DOHH2 (cell line): ENCODE measurements at regions not wholly inside any gene's neighbourhood (a gene's known extent, or its start where the extent isn't known, plus 50 kb on each side); places are given as distances from the start of the nearest gene placed in this dataset.

ENCODE experiments used
- EZH2phosphoT487 ChIP-seq: fragments of 200-600 bp; sonication (generic); IDR thresholded peaks from 2 replicates; pipeline ENCODE4 v1.6.1; 2017; ENCODE audit warnings: borderline replicate concordance, mild to moderate bottlenecking, antibody characterized with exemption, low read length, moderate library complexity, mixed read lengths
- TF ChIP-seq, protein P1 (sequence below): fragments of 200-600 bp; sonication (generic); IDR thresholded peaks from one replicate; pipeline ENCODE4 v1.5.1; 2014; ENCODE audit warnings: antibody characterized with exemption, mild to moderate bottlenecking, low read depth, low read length; ENCODE audit not compliant: poor library complexity, severe bottlenecking

DNA sequence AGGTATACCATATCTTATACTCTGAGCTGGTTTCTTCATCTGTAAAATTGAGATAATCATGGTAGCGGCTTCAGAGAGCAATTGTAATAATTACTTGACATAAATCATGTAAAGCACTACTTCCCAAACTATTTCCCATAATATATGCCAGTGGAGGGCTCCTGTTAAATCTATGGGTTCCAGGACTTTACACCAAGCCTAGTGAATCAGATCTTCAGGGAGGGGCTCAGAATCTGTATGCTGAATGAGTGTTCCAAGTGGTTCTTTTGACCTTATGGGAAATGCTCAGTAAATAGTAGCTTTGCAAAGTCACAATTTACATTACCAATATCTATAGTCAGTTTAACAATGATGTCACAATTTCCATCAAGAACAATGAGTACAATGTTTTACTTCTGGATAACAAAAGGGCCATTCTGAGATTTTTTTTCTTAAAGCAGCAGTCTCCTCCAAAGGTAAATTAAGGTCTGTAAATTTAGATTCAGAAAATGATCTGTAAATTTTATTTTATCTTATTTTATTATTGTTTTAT lies 50.9 kb upstream of the NLK start:
- TF ChIP-seq, protein P1, sequence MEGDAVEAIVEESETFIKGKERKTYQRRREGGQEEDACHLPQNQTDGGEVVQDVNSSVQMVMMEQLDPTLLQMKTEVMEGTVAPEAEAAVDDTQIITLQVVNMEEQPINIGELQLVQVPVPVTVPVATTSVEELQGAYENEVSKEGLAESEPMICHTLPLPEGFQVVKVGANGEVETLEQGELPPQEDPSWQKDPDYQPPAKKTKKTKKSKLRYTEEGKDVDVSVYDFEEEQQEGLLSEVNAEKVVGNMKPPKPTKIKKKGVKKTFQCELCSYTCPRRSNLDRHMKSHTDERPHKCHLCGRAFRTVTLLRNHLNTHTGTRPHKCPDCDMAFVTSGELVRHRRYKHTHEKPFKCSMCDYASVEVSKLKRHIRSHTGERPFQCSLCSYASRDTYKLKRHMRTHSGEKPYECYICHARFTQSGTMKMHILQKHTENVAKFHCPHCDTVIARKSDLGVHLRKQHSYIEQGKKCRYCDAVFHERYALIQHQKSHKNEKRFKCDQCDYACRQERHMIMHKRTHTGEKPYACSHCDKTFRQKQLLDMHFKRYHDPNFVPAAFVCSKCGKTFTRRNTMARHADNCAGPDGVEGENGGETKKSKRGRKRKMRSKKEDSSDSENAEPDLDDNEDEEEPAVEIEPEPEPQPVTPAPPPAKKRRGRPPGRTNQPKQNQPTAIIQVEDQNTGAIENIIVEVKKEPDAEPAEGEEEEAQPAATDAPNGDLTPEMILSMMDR: no peak
- TF ChIP-seq EZH2phosphoT487: no peak
